ENCODE measurements at regions not wholly inside any gene's neighbourhood (a gene's known extent, or its start where the extent isn't known, plus 50 kb on each side); places are given as distances from the start of the nearest gene placed in this dataset.

DNA sequence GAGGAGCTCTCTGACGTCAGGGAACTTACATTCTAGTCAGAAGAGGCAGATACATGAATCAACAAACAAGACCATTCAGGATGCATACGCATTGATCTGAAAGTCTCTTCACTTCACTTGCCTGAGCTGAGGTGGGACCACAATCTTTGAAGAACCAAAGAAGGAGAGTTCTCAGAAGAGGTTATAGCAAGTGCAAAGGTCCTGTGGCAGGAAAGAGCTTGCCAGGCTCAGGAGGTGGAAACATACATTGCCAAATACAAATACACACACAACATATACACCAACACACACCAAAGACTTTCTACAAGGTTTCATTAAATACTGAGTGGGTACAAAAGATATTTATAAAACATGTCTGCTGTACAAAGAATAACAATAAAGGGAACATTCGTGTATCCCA lies 86.8 kb upstream of the GJB5 start:
- Histone ChIP-seq H3K79me2 (ENCODE audit: insufficient read depth, low read length) (no peaks in the 10 kb centered on the region), H3K9me3 (ENCODE audit: control insufficient read depth in 1 of 2, insufficient read depth in 1 of 2, low read depth in 1 of 2, low read length in 2 of 2) (peaks cover 0 to 7% of the 10 kb centered on the region in 2 experiments; a peak in 1 of 4 replicates), H3K27ac (ENCODE audit: low read depth, low read length) (no peak overlapping the region), H2AFZ (ENCODE audit: low read depth, low read length, poor library complexity, severe bottlenecking) (no peak overlapping the region), H3K4me2 (ENCODE audit: low read length) (no peak overlapping the region), H3K4me1 (ENCODE audit: control insufficient read depth in 1 of 2, insufficient read depth in 2 of 2, low read length in 2 of 2) (no peaks in the 10 kb centered on the region), H3K9me2 (ENCODE audit: insufficient read depth) (no peaks in the 10 kb centered on the region), H3K4me3 (replicated peaks in 1 of 2; ENCODE audit: low read depth in 1 of 2, low read length in 2 of 2) (no peak overlapping the region), H3K9ac (ENCODE audit: low read length) (no peak overlapping the region), H4K20me1 (ENCODE audit: insufficient read depth) (no peaks in the 10 kb centered on the region), H3K27me3 (ENCODE audit: insufficient read depth, low read length) (peaks cover 6% of the 10 kb centered on the region; the same call in 1 of the 2 replicates), H3K36me3 (ENCODE audit: control insufficient read depth in 1 of 2, insufficient read depth in 2 of 2, low read length in 2 of 2) (no peaks in the 10 kb centered on the region)
- DNase-seq (ENCODE audit: low read depth, low spot score) (no peak), ATAC-seq (no peak)
- intact Hi-C loops (cut with micrococcal nuclease): no loop called here
- TF ChIP-seq POLR2AphosphoS5 (IDR thresholded peaks at IDR 0.05; ENCODE audit: low read depth, low read length) (no peak), YY1 (IDR thresholded peaks at IDR 0.05; ENCODE audit: extremely low read depth, insufficient replicate concordance, low read depth, low read length) (no peak), EGR1 (IDR thresholded peaks at IDR 0.05; ENCODE audit: low read depth) (no peak), SIN3A (IDR thresholded peaks at IDR 0.05; ENCODE audit: low read depth) (no peak), EZH2 (IDR thresholded peaks at IDR 0.05) (no peak), FOSL1 (IDR thresholded peaks at IDR 0.05; ENCODE audit: low read depth) (no peak), ELF1 (IDR thresholded peaks at IDR 0.05; ENCODE audit: borderline replicate concordance, low read depth) (no peak), POLR2A (IDR thresholded peaks at IDR 0.05; ENCODE audit: borderline replicate concordance, extremely low read depth, insufficient read depth, insufficient read length) (no peak)
- TF ChIP-seq, protein P1, sequence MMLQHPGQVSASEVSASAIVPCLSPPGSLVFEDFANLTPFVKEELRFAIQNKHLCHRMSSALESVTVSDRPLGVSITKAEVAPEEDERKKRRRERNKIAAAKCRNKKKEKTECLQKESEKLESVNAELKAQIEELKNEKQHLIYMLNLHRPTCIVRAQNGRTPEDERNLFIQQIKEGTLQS (IDR thresholded peaks at IDR 0.05): no peak
- TF ChIP-seq, protein P2, sequence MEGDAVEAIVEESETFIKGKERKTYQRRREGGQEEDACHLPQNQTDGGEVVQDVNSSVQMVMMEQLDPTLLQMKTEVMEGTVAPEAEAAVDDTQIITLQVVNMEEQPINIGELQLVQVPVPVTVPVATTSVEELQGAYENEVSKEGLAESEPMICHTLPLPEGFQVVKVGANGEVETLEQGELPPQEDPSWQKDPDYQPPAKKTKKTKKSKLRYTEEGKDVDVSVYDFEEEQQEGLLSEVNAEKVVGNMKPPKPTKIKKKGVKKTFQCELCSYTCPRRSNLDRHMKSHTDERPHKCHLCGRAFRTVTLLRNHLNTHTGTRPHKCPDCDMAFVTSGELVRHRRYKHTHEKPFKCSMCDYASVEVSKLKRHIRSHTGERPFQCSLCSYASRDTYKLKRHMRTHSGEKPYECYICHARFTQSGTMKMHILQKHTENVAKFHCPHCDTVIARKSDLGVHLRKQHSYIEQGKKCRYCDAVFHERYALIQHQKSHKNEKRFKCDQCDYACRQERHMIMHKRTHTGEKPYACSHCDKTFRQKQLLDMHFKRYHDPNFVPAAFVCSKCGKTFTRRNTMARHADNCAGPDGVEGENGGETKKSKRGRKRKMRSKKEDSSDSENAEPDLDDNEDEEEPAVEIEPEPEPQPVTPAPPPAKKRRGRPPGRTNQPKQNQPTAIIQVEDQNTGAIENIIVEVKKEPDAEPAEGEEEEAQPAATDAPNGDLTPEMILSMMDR (IDR thresholded peaks at IDR 0.05 in 2 of 3, conservative IDR thresholded peaks at IDR 0.05 in 1 of 3; ENCODE audit: borderline replicate concordance in 1 of 3, insufficient read depth in 1 of 3, low read depth in 2 of 3, low read length in 2 of 3): no peak
- CTCF ChIA-PET: no interaction called here
- RAD21 ChIA-PET (ENCODE audit: low non-redundant PET in 1 of 2, low total read pairs in 2 of 2, uncharacterized antibody in 2 of 2, unreplicated experiment in 2 of 2): no interaction called here
- no TSS peak for BruUV-seq (replicated peaks)
- POLR2A ChIA-PET: no interaction called here

Measured in HCT116 (cell line).